GM18511 (cell line): ENCODE measurements at regions not wholly inside any gene's neighbourhood (a gene's known extent, or its start where the extent isn't known, plus 50 kb on each side); places are given as distances from the start of the nearest gene placed in this dataset.

Source experiments
- ATAC-seq: cut with Tn5 transposase; IDR thresholded peaks from one replicate; pipeline ENCODE4 v1.9.1; 2021; ENCODE audit warnings: mild to moderate bottlenecking, moderate library complexity; ENCODE audit not compliant: unreplicated experiment

DNA sequence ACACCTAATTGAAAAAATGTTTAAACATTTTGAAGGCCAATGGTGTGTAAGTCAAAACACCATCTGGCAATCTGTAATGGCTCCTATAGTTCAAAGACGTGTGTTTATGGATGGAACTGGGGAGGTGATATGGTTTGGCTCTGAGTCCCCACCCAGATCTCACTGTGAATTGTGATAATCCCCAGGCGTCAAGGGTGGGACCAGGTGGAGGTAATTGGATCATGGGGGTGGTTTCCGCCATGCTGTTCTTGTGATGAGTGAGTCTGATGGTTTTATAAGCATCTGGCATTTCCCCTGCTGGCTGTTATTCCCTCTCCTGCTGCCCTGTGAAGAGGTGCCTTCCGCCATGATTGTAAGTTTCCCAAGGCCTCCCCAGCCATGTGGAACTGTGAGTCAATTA lies 52.2 kb downstream of the ADRA2C start:
- ATAC-seq = no peak

- no peak for ATAC-seq
Measured at GRCh38 chr4:3819210-3819919, 53.2 kb downstream of the ADRA2C start.

DNA sequence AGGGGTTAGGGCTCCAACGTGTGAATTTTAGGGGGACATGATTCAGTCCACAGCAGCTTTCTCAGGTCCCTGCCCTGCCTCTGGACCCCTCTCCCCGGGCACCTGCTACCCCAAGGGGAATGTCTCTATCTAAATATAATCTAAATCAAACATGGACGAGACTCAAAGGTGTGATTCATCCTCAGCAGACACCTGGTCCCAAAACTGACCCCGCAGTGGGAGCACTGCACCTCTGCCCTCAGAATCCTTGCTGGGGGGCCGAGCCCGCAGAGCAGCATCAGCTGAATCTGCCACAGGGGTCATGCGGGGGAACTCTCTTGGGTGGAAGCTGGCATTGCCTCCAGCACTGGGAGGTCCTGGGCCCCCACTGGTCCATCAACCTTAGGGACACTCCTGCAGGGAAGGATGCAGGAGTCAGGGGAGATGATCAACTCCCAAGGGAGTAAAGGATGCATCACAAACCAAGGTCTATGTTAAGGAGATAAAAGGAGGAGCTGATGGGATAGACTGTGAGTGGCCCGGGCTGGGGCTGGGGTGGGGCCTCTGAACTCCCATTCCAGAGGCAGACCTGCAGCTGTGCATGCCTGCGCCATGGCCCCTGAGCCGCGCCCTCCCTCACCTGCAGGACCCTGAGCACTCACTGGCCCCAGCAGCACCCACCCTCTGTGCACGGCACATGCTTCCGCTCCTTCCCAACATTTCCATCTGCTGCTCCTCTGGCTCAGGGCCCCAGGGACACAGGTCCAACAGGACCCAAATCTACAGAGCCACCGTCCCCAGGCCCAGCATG lies 54.0 kb downstream of the ADRA2C start:
- ATAC-seq = no peak

GRCh38 chr4:3820806-3821579 lies 54.8 kb downstream of the ADRA2C start:
- no peak for ATAC-seq

DNA sequence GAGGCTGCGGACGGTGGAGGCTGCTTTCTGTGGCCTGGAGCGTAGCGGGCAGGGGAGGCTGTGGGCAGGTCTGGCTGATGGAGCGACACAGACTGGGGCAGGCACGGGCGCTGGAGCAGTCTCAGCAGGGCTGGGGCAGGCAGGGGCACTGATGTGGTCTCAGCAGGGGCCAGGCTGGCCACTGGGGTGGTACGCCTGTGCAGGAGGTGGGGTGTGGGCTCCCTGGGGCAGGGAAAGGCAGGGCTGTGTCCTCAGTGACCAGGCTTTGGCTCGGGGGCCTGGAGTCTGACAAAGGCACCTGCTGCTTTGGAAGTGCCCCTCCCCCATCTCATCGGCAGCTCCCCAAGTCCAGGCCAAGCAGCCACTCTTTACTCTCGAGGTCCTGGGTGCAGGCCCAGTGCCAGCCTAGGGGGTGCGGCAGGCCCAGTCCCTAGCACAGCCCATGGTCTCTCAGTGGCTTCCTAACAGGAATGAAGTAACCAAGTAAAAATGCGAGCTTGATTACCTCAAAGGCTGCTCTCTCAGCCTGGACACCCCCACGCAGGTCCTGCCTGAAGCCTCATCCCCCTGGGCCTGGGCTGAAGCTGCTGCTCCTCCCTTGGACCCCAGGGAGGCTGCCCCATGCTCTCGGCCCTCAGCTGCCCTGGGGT lies 55.5 kb downstream of the ADRA2C start:
- no peak for ATAC-seq

GRCh38 chr4:3822230-3822947 lies 56.2 kb downstream of the ADRA2C start:
- ATAC-seq = no peak

GRCh38 chr4:3823496-3824341 lies 57.5 kb downstream of the ADRA2C start:
- ATAC-seq = no peak

- ATAC-seq = no peak
Measured at GRCh38 chr4:3824521-3825270, 58.5 kb downstream of the ADRA2C start.

GRCh38 chr4:3825530-3825929 lies 59.3 kb downstream of the ADRA2C start:
- ATAC-seq = no peak

DNA sequence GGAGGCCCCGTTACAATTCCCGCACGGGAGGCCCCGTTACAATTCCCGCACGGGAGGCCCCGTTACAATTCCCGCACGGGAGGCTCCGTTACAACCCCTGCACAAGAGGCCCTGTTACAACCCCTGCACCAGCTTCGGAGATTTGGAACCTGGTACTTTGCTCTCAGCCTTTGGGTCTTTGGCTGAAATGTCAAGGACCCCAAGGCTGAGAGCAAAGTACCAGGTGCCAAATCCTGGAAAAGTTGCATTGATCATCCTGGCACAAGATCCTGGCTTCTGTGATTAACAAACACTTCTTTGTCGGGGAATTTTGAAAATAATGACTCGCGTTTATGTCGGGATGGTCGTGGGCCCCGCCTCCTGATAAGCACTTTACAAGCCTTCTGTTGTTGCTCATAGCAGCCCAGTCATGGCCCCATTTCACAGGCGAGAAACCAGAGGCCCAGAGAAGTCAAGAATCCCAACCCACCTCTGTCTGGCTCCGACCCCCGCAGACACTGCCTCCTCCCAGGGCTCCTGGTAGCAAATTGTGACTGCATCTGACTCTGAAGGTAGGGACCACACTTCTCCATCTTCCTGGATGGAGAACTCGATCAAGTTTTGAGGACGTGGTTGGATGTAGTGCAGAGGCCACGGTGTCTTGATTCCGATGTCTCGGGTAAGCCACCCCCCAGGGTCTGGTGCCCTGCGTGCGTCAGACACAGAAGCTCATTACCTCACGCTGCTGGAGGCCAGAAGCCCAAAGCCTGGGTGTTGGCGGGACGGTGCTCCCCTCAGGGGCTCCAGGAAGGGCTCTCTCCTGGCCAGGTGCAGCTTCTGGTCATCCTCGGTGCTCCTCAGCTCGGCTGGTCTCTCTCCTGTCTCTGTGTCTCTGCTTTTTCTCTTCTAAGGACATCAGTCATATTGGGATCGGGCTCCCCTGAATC lies 60.3 kb downstream of the ADRA2C start:
- ATAC-seq = no peak

DNA sequence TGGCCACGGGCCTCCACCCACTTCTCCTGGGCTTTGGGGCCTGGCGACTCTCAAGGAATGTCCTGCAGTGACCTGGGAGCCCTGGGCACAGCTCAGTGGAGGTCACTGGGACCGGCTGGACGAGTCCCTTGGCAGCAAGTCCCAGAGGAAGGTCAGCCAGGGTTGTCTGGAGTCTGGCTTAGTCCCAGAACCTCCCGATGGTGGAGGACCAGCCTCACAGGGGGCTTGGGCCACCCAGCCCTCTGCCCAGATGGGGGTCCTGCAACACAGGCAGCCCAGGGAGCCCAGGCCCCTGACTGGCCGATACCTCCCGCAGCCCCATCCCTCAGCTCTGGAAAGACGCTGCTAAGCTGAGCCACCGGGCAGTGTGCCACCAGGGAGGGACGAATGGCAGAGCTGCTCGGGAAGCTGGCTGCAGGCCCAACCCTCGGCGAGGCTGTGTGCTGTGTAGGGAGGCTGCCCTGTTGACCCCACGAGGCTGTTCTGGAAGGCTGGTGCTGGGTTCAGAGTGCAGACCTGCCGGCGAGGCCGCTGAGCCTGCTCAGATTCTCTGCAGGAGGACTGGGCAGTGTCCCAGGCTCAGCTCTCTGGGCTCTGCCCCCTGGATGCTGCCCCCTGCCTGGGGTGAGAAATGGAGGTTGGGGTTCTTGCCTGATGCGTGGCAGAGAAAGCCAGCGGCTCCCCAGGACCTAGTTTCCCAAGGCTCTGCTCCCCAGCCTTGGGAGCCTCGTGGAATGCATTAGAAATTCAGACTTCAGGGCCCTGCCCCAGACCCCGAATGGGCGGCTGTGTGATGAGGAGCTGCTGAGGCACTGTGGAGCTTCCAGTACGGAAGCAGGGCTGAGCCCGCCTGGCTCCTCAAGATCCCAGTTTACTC lies 61.7 kb downstream of the ADRA2C start:
- no peak for ATAC-seq

GRCh38 chr4:3828546-3828945 lies 62.4 kb downstream of the ADRA2C start:
- ATAC-seq = no peak

- ATAC-seq = no peak
Measured at GRCh38 chr4:3829211-3829955, 63.2 kb downstream of the ADRA2C start.

DNA sequence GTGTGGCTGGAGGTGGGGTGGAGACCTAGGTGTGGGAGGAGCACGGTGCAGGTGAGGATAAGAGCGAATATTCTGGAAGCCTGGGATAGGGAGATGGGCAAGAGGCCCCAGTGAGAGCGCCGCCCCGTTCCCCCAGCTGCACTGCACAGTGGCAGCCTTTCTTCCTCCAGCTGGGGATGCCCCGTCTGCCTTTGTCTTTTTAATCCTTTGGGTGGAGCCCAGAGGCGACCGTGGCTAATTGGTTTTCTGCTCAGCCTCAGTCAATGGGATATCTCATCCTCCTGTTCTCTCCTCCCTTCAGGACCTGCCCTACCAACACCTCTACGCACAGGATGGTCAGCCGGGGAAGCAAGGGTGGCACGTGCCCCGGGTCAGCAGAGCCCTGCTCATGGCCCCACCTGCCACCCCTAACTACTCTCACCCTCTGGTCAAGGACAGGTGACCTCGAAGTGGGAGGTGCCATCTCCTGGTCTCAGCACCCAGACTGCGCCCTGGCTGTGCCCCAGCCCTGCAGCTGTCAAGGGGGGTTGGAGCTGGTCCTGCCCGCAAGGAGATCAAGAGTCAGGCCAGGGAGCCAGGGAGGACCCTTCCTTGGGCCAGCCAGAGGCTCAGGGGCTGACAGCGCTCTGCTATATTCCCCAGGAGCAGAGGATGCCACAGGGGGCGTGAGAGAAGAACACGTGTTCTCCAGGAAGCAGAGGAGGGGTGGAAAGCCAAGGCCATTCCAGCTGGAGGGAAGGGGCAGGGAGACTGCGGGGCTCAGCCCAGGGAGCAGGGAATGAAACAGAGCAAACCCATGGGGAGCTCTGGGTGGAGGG lies 64.0 kb downstream of the ADRA2C start:
- no peak for ATAC-seq

GRCh38 chr4:3830774-3831528 lies 64.8 kb downstream of the ADRA2C start:
- ATAC-seq = no peak
